NCI-H524 (cell line): ENCODE measurements at regions not wholly inside any gene's neighbourhood (a gene's known extent, or its start where the extent isn't known, plus 50 kb on each side); places are given as distances from the start of the nearest gene placed in this dataset.

Source experiments
- DNase-seq, 2 experiments: peaks; one replicate each; lab custom pipeline; 2025; lab: John Stamatoyannopoulos, UW

DNA sequence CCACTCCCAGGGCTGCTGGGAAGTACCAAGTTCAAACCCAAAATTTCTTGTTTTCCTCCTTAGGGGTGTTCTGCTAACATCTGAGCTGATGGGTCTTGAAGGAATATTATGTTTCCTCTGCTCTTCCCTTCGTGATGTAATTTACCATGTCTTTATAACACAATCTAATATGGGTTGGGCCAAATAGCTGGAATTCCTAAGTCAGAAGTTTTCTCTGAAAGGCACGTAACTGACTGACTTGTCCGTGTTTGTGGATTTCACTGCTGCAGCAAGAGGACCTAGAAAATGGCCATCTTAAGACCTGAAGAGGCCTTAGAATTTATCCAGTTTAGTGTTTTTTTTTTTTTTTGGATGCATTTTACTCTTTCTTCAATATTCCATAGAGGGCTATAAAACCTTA, 256.7 kb downstream of the DCDC2C start:
- no peak for DNase-seq

DNA sequence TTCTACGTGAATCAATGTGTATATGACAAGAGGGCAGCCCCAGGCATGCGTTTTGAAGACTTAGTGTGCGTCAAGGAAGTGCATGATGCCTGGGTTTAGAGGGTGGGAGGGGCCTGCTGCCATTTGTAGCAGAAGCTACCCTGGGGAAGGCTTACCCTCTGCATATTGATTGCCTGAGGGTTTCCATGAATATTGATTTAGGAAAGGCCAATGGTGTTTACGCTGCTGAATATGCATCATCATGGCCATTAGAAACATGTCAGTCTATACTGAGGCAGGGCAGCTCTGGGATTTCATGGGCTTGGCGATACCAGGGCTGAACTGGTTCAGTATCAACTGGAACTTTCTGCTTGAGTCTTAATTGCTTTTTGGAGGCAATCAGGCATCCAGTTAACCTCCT, 259.3 kb downstream of the DCDC2C start:
- no peak for DNase-seq

DNA sequence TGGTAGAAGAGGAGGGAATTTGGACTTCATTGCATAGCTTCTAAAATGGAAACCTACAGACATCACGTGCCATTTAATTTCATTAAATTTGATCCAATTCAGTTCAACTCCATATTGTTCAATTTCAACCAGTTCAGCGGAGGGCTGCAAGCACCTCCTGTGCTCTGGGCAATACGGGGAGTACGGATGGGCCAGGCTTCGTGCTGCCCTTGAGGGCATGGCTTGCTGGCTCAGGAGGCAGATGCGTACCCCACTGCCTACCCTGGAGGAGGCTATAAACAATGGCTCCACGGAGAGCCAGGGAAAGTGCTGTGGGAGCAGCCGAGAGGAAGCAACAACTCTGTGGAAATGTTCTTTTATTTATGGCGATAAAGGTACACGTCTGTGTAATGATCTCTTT, 261.8 kb downstream of the DCDC2C start:
- DNase-seq, result no peak

DNA sequence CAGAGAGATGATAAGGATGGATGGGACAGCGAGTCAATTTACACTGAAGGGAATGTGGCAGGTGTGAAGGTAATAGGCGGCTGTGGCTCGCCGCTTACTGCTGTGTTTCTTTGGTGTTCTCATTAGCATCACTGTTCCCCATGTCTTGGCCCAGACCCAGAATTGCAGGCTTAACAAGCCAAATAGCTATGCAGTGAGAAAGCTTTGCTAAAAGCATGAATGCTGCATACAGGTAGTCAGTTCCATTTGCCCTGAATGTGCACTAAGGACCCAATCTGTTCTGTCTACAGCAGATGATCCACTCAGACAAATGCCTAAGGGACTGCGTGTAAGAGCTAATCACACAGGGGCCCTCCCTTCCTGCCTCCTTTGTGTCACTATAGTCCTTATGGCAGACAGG, 262.6 kb downstream of the DCDC2C start:
- DNase-seq, result peak in 1 of 2 experiments; percentile 36

DNA sequence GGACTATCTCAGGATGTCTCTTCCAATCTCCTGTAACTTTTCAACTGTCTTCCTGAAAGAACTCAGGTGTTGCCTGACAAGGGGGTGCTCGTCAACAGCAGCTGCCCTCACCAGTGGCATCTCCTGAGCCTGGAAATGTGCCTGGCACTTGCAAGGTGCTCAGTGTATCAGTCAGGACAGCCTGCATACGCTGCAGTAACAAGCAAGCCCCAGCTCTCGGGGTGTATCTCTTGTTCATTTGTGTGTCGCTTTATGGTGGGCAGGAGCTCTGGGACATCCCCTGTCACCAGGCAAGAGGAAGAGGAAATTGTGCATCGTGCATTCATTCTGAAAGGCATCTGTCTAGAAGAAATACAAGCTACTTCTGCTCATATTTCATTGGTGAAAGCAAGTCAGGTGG, 263.1 kb downstream of the DCDC2C start:
- DNase-seq, result no peak

DNA sequence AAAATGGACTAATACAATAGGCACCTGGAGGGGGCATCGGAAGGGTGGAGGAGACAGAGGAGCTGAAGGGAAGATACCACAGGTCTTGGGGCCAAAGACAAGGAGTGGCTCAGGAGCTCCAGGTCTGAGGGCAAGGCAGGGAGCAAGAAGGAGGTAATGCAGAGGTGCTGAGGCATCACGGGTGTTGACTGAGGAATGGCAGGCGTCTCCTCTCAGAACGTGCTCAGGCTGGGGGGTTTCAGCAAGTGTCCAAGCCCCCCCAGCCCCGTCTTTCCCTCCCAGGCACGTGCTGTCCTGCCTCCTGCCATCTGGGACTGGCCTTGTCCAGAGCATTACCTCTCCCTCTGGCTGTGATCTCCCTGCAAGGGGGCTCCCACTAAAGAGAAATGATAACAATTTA, 265.4 kb downstream of the DCDC2C start:
- DNase-seq, result no peak

DNA sequence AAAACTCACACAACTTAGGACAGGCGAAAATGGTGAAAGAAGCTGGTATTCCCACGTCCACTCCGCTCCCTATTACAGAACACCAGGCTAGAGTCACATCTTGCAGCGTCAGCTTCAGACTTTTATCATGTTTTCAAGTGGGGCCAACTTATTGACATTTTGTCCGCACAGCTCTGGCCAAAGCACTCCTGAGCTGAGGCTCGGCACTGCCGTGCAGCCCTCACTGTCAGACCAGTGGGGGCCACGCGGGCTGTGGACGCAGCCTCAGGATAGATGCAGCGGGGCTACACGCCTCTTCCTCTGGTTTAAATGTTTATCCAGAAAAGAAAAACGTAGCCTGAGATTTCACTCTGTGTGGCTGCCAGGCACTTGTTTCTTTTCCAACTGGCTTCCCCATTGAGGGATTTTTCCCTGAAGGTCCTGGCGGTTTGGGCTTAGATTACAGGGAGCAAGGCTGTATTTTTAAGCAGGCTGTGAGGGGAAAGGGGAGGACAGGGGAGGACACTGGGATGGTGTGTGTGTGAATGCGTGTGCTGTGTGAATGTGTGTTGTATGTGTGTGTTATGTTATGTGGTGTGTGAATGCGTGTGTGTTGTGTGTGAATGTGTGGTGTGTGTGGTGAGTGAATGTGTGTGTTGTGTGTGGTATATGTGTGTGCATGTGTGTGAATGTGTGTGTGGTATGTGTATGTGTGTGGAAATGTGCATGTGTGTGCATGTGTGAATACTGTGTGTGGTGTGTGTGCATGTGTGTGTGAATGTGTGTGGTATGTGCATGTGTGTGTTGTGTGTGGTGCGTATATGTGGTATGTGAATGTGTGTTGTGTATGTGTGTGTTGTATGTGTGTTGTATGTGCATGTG, 267.6 kb downstream of the DCDC2C start:
- DNase-seq, result no peak

DNA sequence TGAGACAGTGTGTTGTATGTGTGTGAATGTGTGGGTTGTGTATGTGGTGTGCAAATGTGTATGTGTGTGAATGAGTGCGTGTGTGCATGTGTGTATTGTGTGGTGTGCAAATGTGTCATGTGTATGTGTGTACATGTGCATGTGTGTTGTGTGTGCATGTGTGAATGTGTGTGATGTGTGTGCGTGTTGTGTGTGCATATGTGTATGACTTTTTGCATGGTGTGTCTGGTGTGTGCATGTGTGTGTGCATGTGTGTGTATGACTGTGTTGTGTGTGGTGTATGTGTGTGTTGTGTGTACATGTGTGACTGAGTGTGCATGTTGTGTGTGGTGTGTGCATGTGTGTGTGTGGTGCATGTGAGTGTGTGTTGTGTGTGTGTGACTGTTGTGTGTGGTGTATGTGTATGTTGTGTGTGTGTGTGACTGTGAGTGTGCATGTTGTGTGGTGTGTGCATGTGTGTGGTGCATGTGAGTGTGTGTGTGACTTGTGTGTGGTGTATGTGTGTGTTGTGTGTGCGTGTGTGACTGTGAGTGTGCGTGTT, 268.3 kb downstream of the DCDC2C start:
- no peak for DNase-seq

DNA sequence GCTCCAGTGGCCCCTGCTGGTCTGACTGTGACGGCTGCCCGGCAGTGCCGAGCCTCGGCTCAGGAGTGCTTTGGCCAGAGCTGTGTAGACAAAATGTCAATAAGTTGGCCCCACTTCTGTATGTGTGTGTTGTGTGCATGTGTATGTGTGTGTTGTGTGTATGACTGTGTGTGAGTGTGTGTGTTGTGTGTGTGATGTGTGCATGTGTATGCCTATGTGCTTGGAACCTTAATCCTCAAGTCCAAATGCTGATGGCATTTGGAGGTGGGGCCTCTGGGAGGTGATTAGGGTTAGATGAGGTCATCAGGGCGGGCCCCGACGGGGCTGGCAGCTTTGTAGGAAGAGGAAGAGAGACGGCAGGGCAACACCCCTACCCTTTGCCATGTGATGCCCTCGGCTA, 269.0 kb downstream of the DCDC2C start:
- DNase-seq, result no peak

DNA sequence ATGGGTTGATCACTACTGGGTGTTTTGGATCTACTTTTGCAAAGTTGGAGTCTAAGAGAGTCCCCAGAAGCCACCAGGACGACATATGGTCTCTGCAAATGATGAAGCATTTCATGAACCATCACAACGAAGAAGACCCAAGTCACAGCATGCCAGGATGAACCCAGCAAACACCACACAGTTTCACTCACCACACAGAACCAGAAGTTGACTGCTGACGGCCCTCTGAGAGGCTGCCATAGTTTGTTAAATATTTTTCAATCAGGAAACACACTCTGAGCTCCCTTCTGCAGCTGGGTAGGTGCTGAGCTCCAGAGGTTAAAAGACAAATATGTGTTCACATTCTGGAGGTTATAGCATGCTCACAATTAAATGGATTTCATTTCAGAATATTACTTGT, 271.4 kb downstream of the DCDC2C start:
- no peak for DNase-seq

DNA sequence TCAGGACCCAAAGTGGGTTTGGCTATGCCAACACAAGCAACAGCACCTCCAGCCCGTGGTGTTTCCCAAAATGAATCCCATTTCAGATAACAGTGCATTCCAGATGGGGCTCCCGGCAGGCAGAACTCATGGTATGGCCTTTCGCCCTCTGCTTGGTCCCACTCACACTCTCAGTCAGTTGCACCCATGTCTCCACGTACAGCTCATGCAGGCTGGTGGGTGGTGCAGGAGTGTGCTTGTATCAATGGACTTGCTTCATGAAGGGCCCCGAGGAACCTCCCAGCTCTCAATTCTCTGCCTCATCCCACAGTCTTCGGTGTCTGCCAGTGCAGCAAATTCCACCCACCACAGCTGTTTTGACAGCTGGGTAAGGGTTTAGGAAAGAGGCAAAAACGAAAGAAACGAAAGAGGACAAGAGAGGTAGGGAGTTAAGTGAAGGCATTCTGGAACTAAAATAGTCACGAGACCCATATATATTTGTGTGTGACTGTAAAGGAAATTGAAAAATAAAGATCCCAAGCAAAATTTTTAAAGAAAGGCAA, 278.1 kb downstream of the DCDC2C start:
- no peak for DNase-seq

DNA sequence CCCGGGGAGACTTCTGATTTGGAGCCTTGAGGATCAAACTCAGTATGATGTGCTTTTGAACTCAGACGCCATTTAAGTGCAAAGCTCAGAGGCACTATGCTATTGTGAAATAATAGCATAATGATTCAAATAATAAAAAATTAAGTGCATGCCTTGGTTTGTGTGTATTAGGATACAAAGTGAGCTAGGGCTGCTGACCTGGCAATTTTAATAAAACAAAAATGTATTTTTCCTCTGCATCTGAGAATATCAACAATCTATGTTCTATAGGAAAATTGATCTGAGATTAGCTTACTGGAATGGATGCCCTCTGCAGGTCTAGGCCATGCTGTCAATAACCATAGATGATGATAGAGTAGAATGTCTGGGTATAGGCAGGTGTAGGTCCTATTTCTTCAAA, 278.8 kb downstream of the DCDC2C start:
- no peak for DNase-seq

DNA sequence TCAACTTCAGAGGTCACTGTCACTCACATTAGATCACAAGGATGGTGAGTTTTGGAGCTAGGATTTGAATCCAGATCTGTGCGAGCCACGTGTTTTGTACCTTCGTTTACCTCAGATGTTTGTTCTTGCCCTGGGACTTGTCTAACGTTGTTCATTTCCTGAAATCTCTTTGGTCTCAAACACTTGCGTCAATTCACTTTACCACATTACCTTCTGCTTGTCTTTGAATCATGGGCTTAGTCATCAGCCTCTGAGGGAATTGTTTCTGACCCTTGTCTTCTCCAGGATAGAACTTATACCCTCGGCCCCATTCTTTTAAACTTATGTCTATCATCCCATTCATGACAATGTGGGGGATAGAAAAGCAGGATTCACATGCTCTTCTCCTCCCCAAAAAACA, 282.7 kb downstream of the DCDC2C start:
- DNase-seq, result no peak

DNA sequence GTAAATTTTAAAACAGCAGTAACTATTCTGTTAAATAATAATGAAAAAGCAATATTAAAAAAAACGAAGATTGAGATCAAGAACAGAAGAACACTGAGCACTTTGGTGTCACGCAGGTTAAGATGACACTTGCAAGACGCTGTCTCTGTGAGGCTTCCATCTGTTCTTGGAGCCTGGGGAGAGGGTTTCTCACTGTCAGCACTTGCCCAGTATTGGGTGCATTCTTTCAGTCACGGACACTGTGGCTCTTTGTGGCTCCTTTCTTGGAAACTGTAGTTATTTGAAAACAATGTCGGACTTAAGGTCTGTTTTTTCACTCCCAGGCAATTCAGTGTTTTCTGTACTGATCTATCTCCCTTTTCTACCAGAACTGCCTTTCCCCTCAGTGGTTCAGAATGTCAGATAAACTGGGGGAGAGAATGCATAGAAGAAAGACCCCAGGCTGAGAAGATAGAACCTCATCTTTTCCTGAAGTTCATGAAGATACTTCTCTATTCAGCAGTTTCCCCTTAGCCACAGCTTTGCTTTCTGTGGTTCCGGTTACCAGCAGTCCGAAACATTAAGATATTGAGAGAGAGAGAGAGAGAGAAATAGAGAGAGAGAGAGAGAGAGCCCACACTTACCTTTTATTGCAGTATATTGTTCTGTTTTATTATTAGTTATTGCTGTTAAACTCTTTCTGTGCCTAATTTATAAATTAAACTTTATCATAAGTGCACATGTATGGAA, 283.3 kb downstream of the DCDC2C start:
- DNase-seq, result no peak

DNA sequence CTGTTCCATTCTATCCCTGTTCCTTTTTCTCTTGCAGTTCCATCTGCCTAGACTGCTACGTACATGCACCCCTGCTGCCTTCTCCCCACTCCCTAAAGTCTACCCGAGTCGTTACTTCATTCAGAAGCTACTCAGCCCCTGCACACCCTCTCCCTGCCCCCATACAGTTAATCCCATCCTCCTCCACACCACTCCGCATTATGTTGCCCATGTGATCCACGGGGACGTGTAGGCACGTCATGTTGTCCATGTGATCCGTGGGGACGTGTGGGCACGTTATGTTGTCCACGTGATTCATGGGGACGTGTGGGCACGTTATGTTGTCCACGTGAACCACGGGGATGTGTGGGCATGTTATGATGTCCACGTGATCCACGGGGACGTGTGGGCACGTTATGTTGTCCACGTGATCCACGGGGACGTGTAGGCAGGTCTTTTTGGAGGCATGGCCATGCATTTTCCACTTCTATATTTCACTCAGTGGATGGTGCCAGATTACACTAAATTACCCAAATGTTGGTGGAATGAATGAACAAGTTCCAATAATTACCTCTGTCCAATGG, 299.5 kb downstream of the DCDC2C start:
- DNase-seq, result no peak

DNA sequence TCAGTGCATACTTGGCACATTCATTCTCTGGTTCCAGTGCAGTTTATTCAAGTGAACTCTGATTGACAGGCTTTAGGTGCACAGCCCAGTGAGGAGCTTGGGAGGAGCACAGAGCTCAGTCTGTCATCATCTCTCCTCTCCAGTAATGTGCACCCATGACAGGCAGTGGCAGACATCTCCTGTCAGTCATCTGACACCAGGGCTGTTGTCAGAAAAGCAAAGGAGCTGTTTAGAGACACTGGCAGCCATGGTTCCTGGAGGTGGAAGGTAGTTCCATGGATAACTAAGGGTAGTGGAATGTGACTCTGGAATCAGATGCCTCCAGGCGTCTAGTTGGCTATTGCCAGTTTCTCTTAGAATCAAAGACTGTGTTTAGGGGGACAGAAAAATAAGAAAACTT, 308.8 kb downstream of the DCDC2C start:
- DNase-seq, result no peak

DNA sequence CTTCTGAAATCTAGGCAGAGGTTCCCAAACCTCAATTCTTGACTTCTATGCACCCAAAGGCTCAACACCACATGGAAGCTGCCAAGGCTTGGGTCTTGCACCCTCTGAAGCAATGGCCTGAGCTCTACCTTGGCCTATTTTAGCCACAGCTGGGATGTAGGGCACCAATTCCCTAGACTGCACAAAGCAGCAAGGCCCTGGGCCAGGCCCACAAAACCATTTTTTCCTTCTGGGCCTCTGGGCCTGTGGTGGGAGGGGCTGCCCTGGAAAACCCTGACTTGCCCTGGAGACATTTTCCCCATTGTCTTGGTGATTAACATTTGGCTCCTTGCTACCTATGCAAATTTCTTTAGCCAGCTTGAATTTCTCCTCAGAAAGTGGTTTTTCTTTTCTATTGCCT, 315.2 kb downstream of the DCDC2C start:
- no peak for DNase-seq

DNA sequence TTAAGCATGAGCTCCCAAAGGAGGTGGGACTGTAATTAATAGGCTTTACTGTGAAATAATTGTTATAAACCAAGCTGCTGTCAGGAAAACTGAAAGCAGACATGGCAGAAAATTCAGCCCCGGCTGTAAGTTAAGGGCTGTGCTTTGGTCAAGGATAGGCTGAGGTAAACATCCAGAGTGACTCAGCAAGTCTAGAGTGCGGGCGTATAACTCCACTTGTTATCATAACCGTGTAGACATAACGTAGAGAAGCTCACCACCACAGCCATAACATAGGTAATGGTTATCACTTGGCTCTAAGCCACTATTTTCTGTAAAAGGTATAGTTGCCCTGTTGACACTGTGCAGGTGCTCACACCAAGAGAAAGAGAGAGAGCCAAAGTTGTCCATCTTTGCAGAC, 316.8 kb downstream of the DCDC2C start:
- DNase-seq, result no peak

DNA sequence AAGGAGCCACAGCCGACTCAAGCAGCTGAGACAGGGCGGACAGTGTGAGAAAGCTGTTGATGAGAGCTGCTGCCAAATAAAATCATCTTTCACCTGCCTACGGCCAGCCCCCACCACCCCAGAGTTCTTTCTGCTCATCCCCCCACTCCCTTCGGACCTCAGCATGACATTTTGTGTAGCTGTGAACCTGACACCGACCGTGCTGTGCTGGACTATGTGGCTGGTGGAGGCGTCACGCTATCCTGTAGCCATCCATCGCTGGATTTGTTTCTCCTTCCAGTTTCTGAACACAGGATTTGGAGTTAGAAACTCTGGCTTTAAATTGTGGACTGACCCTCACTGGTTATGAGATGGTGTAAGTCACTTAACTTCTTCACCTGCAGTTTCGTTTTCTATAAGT, 317.3 kb downstream of the DCDC2C start:
- DNase-seq, result no peak

DNA sequence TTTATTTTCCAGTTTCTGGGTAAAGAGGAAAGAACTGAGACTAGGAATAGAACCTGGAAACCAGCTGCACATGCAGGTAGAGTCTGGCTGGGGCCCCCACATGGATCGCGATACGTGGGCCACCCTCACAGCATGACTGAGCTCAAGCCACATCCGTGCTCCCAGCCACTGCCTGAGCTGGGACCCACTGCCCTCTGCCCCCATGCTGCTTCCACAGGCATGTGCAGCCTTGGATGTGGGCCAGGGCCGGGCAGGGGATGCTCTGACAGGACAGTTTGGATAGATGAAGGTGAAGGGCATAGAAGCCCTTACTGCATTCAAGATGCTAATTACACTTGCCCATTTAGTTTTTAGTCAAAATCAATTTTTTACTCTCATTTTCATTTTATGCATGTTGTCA, 321.2 kb downstream of the DCDC2C start:
- no peak for DNase-seq

DNA sequence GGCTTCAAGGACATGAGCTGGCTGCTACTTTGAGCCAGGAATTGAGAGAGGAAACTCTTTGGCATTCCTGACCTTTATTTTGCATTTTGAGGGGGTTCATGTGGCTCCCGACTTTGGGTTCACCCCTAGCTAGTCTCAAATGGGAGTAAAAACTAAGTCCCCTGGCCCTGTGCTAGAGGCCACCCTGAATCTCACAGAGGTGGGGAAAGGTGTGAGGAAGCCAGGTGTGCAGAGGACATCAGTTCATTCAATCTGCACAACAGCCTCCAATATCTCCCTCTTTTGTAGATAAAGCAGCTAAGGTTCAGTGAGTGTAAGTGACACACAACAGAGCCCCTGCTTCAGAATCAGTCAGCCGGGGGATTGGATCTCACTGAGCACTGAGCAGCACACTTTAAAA, 325.7 kb downstream of the DCDC2C start:
- DNase-seq, result no peak

DNA sequence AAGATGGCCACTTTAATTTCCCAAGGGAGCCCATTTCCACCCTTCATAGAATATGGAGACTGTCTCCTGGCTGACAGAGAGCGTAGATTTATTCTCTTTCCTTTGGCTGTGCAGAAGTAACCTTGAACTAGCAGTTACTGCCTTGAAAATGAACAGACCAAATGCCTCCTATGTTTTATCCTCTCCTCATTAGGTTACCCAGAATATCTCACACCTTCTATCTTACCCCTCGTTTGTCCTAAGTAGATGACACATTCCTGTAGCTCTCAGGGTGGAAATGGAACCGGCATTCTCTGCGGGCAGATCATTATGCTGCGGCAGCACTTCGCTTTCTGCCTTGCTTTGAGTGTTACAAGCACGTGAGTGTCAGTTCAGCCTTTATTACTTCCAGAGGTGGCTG, 336.5 kb downstream of the DCDC2C start:
- DNase-seq, result no peak
